ENCODE measurements at regions not wholly inside any gene's neighbourhood (a gene's known extent, or its start where the extent isn't known, plus 50 kb on each side); places are given as distances from the start of the nearest gene placed in this dataset.

DNA sequence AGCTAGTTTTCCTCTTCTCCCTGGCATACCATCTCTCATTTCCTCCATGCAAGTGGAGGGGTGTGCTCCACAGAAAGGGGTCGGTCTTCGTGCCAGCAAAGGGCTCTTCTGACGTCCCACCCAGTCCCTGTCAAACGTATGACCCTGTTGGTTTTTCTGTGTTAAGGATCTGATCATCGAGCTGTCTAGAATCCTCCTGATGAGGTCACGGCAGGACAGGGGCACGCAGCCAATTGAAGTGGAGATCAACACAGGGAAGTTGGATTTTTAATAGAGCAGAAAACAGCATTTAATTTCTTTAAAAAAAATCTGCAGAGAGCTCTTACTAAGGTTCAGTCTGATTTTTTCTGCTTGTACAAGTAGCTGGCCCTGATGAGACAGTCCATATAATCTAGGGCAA lies 339.4 kb downstream of the TEX29 start:
- H3K4me1 ChIP-seq (ENCODE audit: control insufficient read depth, low read length): no peaks in the 10 kb centered on the region
- H3K4me3 ChIP-seq (ENCODE audit: low read length): no peak overlapping the region
- no peaks in the 10 kb centered on the region for H3K27me3 ChIP-seq (ENCODE audit: control insufficient read depth, low read length)
- H3K9me3 ChIP-seq (ENCODE audit: control insufficient read depth, insufficient read depth, low read length): no peaks in the 10 kb centered on the region
- H3K9me2 ChIP-seq (replicated peaks; ENCODE audit: control insufficient read depth, low read length): no peaks in the 10 kb centered on the region
- H3K27ac ChIP-seq (ENCODE audit: low read depth, low read length): no peak overlapping the region
- H4K20me1 ChIP-seq (ENCODE audit: control insufficient read depth, insufficient read depth, low read depth, low read length): no peaks in the 10 kb centered on the region
- H3K79me2 ChIP-seq (ENCODE audit: control insufficient read depth, low read length): no peaks in the 10 kb centered on the region
- no peak for TF ChIP-seq EZH2phosphoT487 (IDR thresholded peaks at IDR 0.05; ENCODE audit: borderline replicate concordance, low read length)
- TF ChIP-seq CTCF (IDR thresholded peaks at IDR 0.05; ENCODE audit: low read depth, low read length, poor library complexity, severe bottlenecking): no peak
- no peaks in the 10 kb centered on the region for H3K36me3 ChIP-seq (ENCODE audit: control insufficient read depth, low read length)
- no peak overlapping the region for H3K4me2 ChIP-seq (ENCODE audit: low read length)
- H3F3A ChIP-seq (ENCODE audit: control insufficient read depth, insufficient read depth): no peaks in the 10 kb centered on the region

DNA sequence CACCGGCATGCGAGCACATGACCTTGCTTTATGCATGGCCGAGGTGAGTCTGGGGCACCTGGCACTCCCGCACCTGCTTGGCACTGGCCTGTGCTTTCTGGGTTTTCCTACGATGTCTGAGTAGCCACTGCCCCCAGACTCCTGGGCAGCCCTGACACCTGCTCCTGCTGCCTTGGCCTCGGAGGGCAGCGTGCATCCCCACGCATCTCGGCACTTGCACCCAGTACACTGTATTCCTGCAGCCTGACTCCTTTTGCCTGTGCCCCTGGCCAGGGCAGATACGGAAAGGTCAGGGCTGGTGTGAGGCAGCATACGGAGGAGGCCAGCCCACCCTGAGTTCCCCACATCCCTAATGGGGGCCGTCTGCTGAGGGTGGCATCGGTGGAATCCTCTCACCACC lies 340.6 kb downstream of the TEX29 start:
- no peak overlapping the region for H3K27ac ChIP-seq (ENCODE audit: low read depth, low read length)
- no peaks in the 10 kb centered on the region for H3K9me2 ChIP-seq (replicated peaks; ENCODE audit: control insufficient read depth, low read length)
- no peaks in the 10 kb centered on the region for H3K36me3 ChIP-seq (ENCODE audit: control insufficient read depth, low read length)
- H3K9me3 ChIP-seq (ENCODE audit: control insufficient read depth, insufficient read depth, low read length): no peaks in the 10 kb centered on the region
- H3K4me2 ChIP-seq (ENCODE audit: low read length): no peak overlapping the region
- no peak overlapping the region for H3K4me3 ChIP-seq (ENCODE audit: low read length)
- no peaks in the 10 kb centered on the region for H4K20me1 ChIP-seq (ENCODE audit: control insufficient read depth, insufficient read depth, low read depth, low read length)
- no peaks in the 10 kb centered on the region for H3K79me2 ChIP-seq (ENCODE audit: control insufficient read depth, low read length)
- H3F3A ChIP-seq (ENCODE audit: control insufficient read depth, insufficient read depth): no peaks in the 10 kb centered on the region
- no peaks in the 10 kb centered on the region for H3K4me1 ChIP-seq (ENCODE audit: control insufficient read depth, low read length)
- no peaks in the 10 kb centered on the region for H3K27me3 ChIP-seq (ENCODE audit: control insufficient read depth, low read length)
- TF ChIP-seq EZH2phosphoT487 (IDR thresholded peaks at IDR 0.05; ENCODE audit: borderline replicate concordance, low read length) (no peak), CTCF (IDR thresholded peaks at IDR 0.05; ENCODE audit: low read depth, low read length, poor library complexity, severe bottlenecking) (no peak)

DNA sequence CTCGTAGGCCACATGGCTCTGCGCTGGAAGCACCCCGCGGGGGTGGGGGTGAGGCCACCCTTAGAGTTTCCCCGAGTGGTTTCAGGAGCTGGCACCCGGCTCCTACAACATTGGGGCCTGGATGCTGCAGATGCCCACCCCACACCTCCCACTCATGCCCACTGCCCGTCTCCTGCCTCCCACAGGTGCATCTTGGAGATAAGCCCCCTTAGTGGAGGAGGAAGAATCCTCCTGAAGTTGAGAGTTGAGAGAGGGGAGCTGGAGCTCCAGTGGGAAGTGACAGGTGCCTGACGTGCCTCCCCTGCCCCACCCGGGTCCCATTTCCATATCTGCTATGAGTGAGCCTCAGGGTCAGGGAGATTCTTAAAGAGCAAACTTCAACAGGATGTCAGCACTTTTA lies 341.3 kb downstream of the TEX29 start:
- no peaks in the 10 kb centered on the region for H3K79me2 ChIP-seq (ENCODE audit: control insufficient read depth, low read length)

More for the DNA sequence above, 341.3 kb downstream of the TEX29 start:
- H3K27ac ChIP-seq (ENCODE audit: low read depth, low read length): no peak overlapping the region
- H3K4me1 ChIP-seq (ENCODE audit: control insufficient read depth, low read length): no peaks in the 10 kb centered on the region
- H4K20me1 ChIP-seq (ENCODE audit: control insufficient read depth, insufficient read depth, low read depth, low read length): no peaks in the 10 kb centered on the region
- TF ChIP-seq EZH2phosphoT487 (IDR thresholded peaks at IDR 0.05; ENCODE audit: borderline replicate concordance, low read length) (no peak), CTCF (IDR thresholded peaks at IDR 0.05; ENCODE audit: low read depth, low read length, poor library complexity, severe bottlenecking) (no peak)
- peaks cover 4% of the 10 kb centered on the region; the same call in 1 of the 2 replicates for H3K9me3 ChIP-seq (ENCODE audit: control insufficient read depth, insufficient read depth, low read length)
- no peaks in the 10 kb centered on the region for H3F3A ChIP-seq (ENCODE audit: control insufficient read depth, insufficient read depth)
- no peak overlapping the region for H3K4me3 ChIP-seq (ENCODE audit: low read length)
- H3K27me3 ChIP-seq (ENCODE audit: control insufficient read depth, low read length): no peaks in the 10 kb centered on the region
- H3K9me2 ChIP-seq (replicated peaks; ENCODE audit: control insufficient read depth, low read length): no peaks in the 10 kb centered on the region
- no peak overlapping the region for H3K4me2 ChIP-seq (ENCODE audit: low read length)
- H3K36me3 ChIP-seq (ENCODE audit: control insufficient read depth, low read length): no peaks in the 10 kb centered on the region

All from DOHH2 (cell line).